Esophagus (tissue), 2 donors: ENCODE measurements at regions not wholly inside any gene's neighbourhood (a gene's known extent, or its start where the extent isn't known, plus 50 kb on each side); places are given as distances from the start of the nearest gene placed in this dataset.

Experiments used
- H3K27ac ChIP-seq, 2 donors: one replicate each; pipeline ENCODE4 v1.5.1; 2013; ENCODE audit warnings: low read depth in 2 of 2, mild to moderate bottlenecking in 2 of 2, inconsistent platforms in 1 of 2, low read length in 1 of 2, moderate library complexity in 1 of 2
- H3K27me3 ChIP-seq, 2 donors: one replicate each; pipeline ENCODE4 v1.6.1; 2013; ENCODE audit warnings: low read length in 2 of 2, control low read depth in 1 of 2, mild to moderate bottlenecking in 1 of 2; ENCODE audit not compliant: insufficient read depth in 2 of 2, control insufficient read depth in 1 of 2
- H3K36me3 ChIP-seq, 2 donors: one replicate each; pipeline ENCODE4 v1.6.1; 2013; ENCODE audit warnings: low read length in 1 of 2; ENCODE audit not compliant: control insufficient read depth in 2 of 2, insufficient read depth in 2 of 2
- H3K4me1 ChIP-seq, 2 donors: one replicate each; pipeline ENCODE4 v1.6.1; 2013; ENCODE audit warnings: low read length in 1 of 2; ENCODE audit not compliant: control insufficient read depth in 2 of 2, insufficient read depth in 2 of 2
- H3K4me3 ChIP-seq, 2 donors: one replicate each; pipeline ENCODE4 v1.5.1; 2013; ENCODE audit warnings: low read length in 2 of 2, mild to moderate bottlenecking in 2 of 2, low read depth in 1 of 2, moderate library complexity in 1 of 2
- H3K9me3 ChIP-seq, 2 donors: one replicate each; pipeline ENCODE4 v1.6.1; 2013; ENCODE audit warnings: mild to moderate bottlenecking in 2 of 2, low read depth in 1 of 2, low read length in 1 of 2, moderate library complexity in 1 of 2; ENCODE audit not compliant: control insufficient read depth in 2 of 2, insufficient read depth in 1 of 2
- WGBS, 2 donors: extraction: QIAGEN DNeasy Blood & Tissue Kit; methylation state at CpG; one replicate each; pipeline ENCODE4 v1.1.7; 2013; 5-methylcytosine and 5-hydroxymethylcytosine counted together
- donor health status: healthy with polysubstance abuse.
- donor health status: Bipolar disorder and iron deficiency.

- Histone ChIP-seq H3K9me3 (peaks cover 0 to 1% of the 10 kb centered on the region in 2 donors), H3K4me3 (no peak overlapping the region), H3K4me1 (peaks cover 0 to 4% of the 10 kb centered on the region in 2 donors), H3K27ac (no peak overlapping the region), H3K27me3 (no peaks in the 10 kb centered on the region), H3K36me3 (no peaks in the 10 kb centered on the region)
- 83 to 88% methylated on average over 8 of the region's 8 CpGs for WGBS, 2 donors
These were observed 77.2 kb upstream of the PCBD1 start for GRCh38 chr10:70965566-70965965.

DNA sequence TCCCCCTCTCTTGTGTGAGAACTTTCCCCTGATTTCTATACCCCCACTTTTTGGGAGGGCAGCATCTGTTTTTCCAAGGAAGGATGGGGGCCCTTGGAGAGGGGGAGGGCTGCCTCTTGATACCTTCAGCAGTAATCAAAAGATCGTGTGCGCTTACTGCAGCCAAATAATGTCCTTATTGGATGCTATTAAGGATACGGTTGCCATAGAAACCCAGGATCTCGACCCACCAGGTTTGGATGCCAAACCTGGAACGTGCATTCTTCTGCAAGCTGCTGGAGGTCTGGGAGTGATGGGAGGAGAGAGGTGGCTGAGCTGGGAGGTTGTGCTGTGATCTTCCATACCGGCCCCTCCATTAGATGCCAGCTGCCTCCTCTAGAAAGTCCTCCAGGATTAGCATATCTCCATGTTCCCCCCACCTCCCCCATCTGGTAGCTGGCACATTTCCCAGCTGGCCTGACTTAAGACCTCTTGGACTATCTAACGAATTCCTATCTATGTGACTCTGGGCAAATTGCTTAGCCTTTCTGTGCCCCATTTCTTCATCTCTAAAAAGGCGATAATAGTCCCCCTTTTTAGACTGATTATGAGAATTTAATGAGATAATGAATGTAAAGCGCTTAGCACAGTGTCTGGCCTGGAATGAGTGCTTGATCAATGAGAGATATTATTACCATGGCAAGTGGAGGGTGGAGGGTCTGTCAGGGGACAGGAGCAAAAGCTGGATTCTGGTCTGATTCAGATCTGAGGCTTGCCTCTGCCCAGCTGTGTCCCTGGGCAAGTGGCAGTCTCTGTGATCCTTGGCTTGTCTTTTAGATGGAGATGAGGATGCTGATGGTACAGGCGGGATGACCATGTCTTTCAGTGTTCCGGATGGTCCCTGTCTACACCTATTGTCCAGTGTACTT lies 78.5 kb upstream of the PCBD1 start:
- WGBS, 2 donors = 79 to 82% methylated on average over 11 of the region's 11 CpGs
- Histone ChIP-seq H3K36me3 (no peaks in the 10 kb centered on the region), H3K27ac (no peak overlapping the region), H3K4me1 (peaks cover 0 to 3% of the 10 kb centered on the region in 2 donors), H3K27me3 (no peaks in the 10 kb centered on the region), H3K9me3 (no peaks in the 10 kb centered on the region), H3K4me3 (no peak overlapping the region)

DNA sequence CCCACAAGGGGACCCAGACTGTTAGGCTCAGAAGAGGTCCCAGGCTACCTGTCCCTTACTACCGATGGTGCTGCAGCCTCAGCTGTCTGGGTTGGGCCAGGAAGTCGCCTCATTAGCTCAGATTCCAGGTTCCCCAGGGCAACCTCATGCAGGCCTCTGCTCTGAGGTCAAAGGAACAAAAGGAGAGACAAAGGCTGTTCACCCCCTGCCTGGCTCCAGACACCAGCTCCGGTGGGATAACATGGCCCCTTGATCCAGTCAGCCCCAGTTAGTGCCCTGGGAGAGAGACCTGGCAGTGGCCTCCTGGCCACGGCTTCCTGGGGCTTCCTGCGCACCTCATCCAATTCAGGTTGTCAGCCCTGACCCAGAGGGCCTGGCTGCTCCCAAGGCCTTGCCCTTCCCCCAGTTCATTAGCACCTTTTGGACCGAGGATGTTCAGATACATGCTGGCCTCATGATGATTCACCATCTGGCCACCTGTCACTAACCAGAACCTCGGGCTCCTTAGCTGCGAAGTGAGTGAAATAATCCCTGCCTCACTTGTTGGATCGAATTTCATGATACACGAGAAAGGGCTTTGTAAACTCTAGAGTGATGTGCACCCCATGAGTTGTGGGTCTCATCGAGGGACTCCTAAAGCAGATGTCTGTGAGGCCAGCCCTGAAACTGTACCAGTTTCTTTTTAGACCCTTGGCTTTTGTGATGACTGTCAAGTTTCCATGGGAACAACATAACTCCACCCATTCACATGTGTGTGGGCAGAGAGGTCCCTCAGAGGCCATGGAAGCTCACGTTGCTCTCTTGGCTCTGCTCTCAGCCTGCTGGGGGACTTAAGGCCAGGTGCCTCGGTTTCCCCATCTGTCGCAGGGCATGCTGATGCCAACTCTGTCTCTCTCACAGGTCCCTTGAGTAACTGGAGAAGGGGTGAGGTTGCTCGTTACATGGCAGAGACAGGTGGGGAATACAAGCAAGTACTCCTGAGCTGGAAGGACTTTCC lies 79.5 kb upstream of the PCBD1 start:
- Histone ChIP-seq H3K4me1 (peaks cover 0 to 3% of the 10 kb centered on the region in 2 donors), H3K36me3 (no peaks in the 10 kb centered on the region)
- WGBS, 2 donors = 60 to 63% methylated on average over 15 of the region's 15 CpGs

GRCh38 chr10:70969188-70969587 lies 80.8 kb upstream of the PCBD1 start:
- no peak overlapping the region for H3K4me3 ChIP-seq
- WGBS, 2 donors = 82 to 84% methylated on average over 6 of the region's 6 CpGs
- H3K4me1 ChIP-seq = peaks cover 0 to 3% of the 10 kb centered on the region in 2 donors
- no peaks in the 10 kb centered on the region for H3K36me3 ChIP-seq
- H3K27me3 ChIP-seq = no peaks in the 10 kb centered on the region
- H3K9me3 ChIP-seq = no peaks in the 10 kb centered on the region
- H3K27ac ChIP-seq = no peak overlapping the region

More for the DNA sequence above, 79.5 kb upstream of the PCBD1 start:
- no peaks in the 10 kb centered on the region for H3K27me3 ChIP-seq
- no peaks in the 10 kb centered on the region for H3K9me3 ChIP-seq
- no peak overlapping the region for H3K4me3 ChIP-seq
- no peak overlapping the region for H3K27ac ChIP-seq

DNA sequence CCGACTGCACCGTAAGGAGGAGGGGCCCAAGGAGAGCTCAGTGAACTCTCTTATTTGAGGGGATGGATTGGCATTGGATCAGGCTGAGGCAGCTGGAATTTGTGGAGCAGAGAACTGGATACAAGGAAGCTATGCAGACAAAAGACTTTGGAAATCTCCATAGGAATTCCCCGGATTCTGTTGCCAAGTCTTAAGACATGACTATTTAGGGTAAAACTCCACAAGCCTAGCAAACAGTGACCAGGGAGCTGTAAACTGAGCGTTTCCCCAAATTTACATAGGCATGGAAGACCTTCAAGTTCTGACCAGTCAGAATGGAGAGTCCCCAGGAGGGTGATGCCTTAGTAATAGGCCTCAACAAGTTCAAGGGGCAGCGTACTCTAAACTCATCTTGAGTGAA lies 82.5 kb upstream of the PCBD1 start:
- 27 to 36% methylated on average over 5 of the region's 5 CpGs for WGBS, 2 donors
- H3K4me1 ChIP-seq = peaks cover 0 to 3% of the 10 kb centered on the region in 2 donors
- H3K27me3 ChIP-seq = no peaks in the 10 kb centered on the region
- peaks cover 0 to 4% of the 10 kb centered on the region in 2 donors for H3K9me3 ChIP-seq
- no peaks in the 10 kb centered on the region for H3K36me3 ChIP-seq
- H3K27ac ChIP-seq = no peak overlapping the region
- H3K4me3 ChIP-seq = no peak overlapping the region

DNA sequence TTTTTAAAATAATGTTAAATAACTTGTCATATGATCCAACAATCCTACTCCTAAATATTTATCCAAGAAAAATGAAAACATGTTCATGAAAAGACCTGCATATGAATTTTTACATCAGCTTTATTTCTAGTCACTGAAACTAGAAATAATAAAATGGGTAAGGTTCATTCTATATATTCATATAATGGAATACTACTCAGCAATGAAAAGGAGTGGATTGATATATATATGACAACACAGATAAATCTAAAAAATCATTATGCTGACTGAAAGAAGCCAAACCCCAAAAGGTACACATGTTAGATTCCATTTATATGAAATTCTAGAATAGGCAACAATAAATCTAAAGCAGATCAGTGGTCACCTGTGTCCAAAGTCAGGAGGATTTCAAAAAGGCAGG lies 84.9 kb upstream of the PCBD1 start:
- Histone ChIP-seq H3K36me3 (no peaks in the 10 kb centered on the region), H3K4me1 (peaks cover 0 to under 1% of the 10 kb centered on the region in 2 donors), H3K27me3 (no peaks in the 10 kb centered on the region)

GRCh38 chr10:70974351-70974901 lies 86.1 kb upstream of the PCBD1 start:
- WGBS, 2 donors = 33 to 36% methylated on average over 5 of the region's 5 CpGs
- Histone ChIP-seq H3K36me3 (no peaks in the 10 kb centered on the region), H3K4me3 (no peak overlapping the region), H3K9me3 (peaks cover 0 to 4% of the 10 kb centered on the region in 2 donors), H3K4me1 (no peaks in the 10 kb centered on the region), H3K27me3 (no peaks in the 10 kb centered on the region), H3K27ac (no peak overlapping the region)

More for the DNA sequence above, 84.9 kb upstream of the PCBD1 start:
- no peak overlapping the region for H3K4me3 ChIP-seq
- no peak overlapping the region for H3K27ac ChIP-seq
- H3K9me3 ChIP-seq = peaks cover 0 to 4% of the 10 kb centered on the region in 2 donors

- H3K27me3 ChIP-seq = no peaks in the 10 kb centered on the region
- H3K4me1 ChIP-seq = no peaks in the 10 kb centered on the region
- peaks cover 0 to 4% of the 10 kb centered on the region in 2 donors for H3K9me3 ChIP-seq
- H3K36me3 ChIP-seq = no peaks in the 10 kb centered on the region
- no peak overlapping the region for H3K27ac ChIP-seq
- 79 to 80% methylated on average over 7 of the region's 7 CpGs for WGBS, 2 donors
- H3K4me3 ChIP-seq = no peak overlapping the region
These were observed 86.6 kb upstream of the PCBD1 start for GRCh38 chr10:70974920-70975319.

DNA sequence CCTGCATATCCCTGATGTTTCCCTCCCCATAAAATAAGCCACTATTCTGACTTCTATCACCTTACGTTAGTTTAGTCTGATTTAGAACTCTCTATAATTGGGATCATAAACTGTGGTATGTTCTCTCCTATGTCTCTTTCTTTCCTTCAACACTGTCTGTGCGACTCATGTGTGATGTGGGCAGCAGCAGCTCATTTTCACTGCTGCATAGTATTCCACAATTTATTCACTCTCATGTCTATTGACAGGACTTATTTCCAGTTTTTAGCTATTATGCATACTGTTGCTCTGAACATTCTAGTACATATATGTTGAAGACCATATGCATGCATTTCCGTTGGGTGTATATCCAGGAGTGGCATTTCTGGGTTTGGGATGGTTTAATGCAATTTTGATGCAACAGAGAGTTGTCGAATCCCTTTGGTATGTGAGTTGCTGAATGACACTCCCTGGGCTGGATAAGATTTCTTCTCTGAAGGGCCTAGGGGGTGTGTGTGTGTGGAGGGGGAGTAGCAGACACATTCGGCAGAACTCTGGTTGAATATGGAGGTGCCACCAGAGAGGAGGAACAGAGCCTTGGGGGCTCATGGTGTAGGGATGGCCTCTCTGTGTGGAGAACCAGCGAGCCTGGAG lies 87.8 kb upstream of the PCBD1 start:
- H3K27me3 ChIP-seq = no peaks in the 10 kb centered on the region
- H3K27ac ChIP-seq = no peak overlapping the region
- peaks cover 3 to 4% of the 10 kb centered on the region in 2 donors for H3K9me3 ChIP-seq
- WGBS, 2 donors = 91 to 93% methylated on average over 6 of the region's 6 CpGs
- no peaks in the 10 kb centered on the region for H3K36me3 ChIP-seq
- no peaks in the 10 kb centered on the region for H3K4me1 ChIP-seq
- H3K4me3 ChIP-seq = no peak overlapping the region
